ENCODE measurements at regions not wholly inside any gene's neighbourhood (a gene's known extent, or its start where the extent isn't known, plus 50 kb on each side); places are given as distances from the start of the nearest gene placed in this dataset.

DNA sequence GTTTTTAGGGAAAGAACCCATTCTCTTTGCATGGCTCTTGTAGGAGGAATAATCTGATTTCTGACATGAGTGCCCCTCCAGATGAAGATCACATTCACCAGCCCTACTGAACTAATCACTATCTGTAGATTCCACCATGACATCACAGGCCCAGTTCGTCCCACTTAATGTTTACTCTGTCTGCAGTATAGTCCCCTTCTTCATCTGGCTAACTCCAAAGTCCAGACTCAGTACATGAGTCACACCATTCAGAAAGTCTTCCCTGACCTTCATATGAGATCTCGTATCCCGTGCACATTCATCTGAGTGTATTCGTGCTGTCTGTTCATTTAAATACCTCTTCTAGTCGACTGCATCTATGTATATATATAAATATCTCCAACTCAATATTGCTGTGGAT lies 366.5 kb upstream of the AKR1E2 start:
- Histone ChIP-seq H3K4me1 (no peaks in the 10 kb centered on the region), H3K27me3 (no peaks in the 10 kb centered on the region), H3K36me3 (no peaks in the 10 kb centered on the region), H3K27ac (no peak overlapping the region), H3K4me3 (no peak overlapping the region), H3K9me3 (no peaks in the 10 kb centered on the region)
- DNase-seq (ENCODE audit: low spot score in 2 of 2): no peak
- WGBS: 91% methylated on average over 5 of the region's 5 CpGs
- TF ChIP-seq EP300 (IDR thresholded peaks at IDR 0.05) (no peak), POLR2A (IDR thresholded peaks at IDR 0.05) (no peak), POLR2AphosphoS5 (IDR thresholded peaks at IDR 0.05) (no peak)
- TF ChIP-seq, protein P1, sequence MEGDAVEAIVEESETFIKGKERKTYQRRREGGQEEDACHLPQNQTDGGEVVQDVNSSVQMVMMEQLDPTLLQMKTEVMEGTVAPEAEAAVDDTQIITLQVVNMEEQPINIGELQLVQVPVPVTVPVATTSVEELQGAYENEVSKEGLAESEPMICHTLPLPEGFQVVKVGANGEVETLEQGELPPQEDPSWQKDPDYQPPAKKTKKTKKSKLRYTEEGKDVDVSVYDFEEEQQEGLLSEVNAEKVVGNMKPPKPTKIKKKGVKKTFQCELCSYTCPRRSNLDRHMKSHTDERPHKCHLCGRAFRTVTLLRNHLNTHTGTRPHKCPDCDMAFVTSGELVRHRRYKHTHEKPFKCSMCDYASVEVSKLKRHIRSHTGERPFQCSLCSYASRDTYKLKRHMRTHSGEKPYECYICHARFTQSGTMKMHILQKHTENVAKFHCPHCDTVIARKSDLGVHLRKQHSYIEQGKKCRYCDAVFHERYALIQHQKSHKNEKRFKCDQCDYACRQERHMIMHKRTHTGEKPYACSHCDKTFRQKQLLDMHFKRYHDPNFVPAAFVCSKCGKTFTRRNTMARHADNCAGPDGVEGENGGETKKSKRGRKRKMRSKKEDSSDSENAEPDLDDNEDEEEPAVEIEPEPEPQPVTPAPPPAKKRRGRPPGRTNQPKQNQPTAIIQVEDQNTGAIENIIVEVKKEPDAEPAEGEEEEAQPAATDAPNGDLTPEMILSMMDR (IDR thresholded peaks at IDR 0.05): no peak

DNA sequence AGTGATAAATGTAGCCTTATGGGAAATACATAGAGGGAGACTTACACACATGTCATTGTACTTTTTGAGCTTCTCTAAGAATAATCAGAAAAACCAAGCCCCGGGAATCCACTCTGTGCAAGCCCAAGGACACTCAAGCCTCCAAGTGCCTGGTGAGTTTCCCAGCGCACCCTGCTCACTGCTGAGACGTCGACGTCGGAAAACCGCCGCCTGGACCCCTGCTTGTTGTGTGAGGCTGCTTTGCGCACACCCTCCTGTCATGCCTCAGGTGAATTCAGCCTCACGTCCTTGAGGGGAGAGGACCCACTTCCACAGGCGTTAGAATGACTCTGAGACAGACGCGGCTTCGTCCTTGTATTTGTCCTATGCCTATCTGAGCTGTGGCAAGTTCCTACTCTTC lies 368.4 kb upstream of the AKR1E2 start:
- TF ChIP-seq POLR2A (IDR thresholded peaks at IDR 0.05) (no peak), EP300 (IDR thresholded peaks at IDR 0.05) (no peak)
- TF ChIP-seq, protein P1 (IDR thresholded peaks at IDR 0.05): no peak
- 95% methylated on average over 9 of the region's 14 CpGs for WGBS
- no peaks in the 10 kb centered on the region for H3K9me3 ChIP-seq
- no peak overlapping the region for H3K4me3 ChIP-seq
- DNase-seq (ENCODE audit: low spot score in 2 of 2): no peak
- no peak overlapping the region for H3K27ac ChIP-seq
- no peaks in the 10 kb centered on the region for H3K27me3 ChIP-seq
- no peaks in the 10 kb centered on the region for H3K4me1 ChIP-seq
- H3K36me3 ChIP-seq: no peaks in the 10 kb centered on the region

DNA sequence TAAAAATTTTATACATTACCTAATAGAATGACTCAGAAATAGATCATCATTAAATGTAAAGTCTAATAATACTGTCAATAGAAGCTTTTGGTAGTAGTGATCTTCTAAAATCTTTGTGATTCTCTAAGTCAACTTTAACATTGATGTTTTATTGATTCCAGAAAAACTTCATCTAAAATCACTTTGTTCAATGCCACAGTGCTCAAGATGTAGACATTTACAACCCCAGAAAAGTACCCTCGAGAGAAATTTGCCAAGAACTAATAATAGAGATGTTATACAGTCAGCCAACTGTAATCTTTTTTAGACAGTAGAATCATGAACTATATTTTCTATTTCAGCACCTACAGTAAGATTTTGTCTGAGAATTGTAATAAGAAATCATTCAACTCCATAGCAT lies 369.2 kb upstream of the AKR1E2 start:
- DNase-seq (ENCODE audit: low spot score in 2 of 2): no peak
- no peak overlapping the region for H3K4me3 ChIP-seq
- H3K27me3 ChIP-seq: no peaks in the 10 kb centered on the region
- 31% methylated on average over 1 of the region's 1 CpG for WGBS
- H3K4me1 ChIP-seq: no peaks in the 10 kb centered on the region
- H3K27ac ChIP-seq: no peak overlapping the region
- no peaks in the 10 kb centered on the region for H3K9me3 ChIP-seq
- H3K36me3 ChIP-seq: no peaks in the 10 kb centered on the region
- no peak for TF ChIP-seq POLR2A (IDR thresholded peaks at IDR 0.05)
- TF ChIP-seq, protein P1 (IDR thresholded peaks at IDR 0.05): no peak
- TF ChIP-seq POLR2AphosphoS5 (IDR thresholded peaks at IDR 0.05): no peak
- TF ChIP-seq EP300 (IDR thresholded peaks at IDR 0.05): no peak

DNA sequence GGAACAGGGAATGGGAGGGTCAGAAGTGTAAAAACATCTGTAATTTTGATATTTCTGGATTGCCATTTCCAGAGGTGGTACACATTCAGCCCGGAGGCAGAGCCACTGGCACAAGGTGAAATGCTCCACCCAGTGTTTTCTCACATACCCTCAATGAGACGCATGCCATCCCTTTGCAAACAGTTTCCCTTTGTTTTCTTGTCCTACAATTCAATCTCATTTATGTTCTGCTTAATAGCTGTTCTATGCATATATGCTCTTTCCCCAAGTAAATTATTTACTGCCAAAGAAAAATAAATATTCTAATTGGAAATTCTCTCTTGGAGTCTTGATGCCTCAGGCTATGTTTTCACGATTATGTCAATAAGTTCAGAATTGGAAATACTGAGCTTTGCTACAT lies 369.7 kb upstream of the AKR1E2 start:
- no peak for DNase-seq (ENCODE audit: low spot score in 2 of 2)
- no peaks in the 10 kb centered on the region for H3K9me3 ChIP-seq
- H3K4me3 ChIP-seq: no peak overlapping the region
- H3K36me3 ChIP-seq: no peaks in the 10 kb centered on the region
- no peak overlapping the region for H3K27ac ChIP-seq
- peaks cover 3% of the 10 kb centered on the region for H3K4me1 ChIP-seq
- H3K27me3 ChIP-seq: no peaks in the 10 kb centered on the region
- TF ChIP-seq, protein P1 (IDR thresholded peaks at IDR 0.05): no peak
- no peak for TF ChIP-seq POLR2AphosphoS5 (IDR thresholded peaks at IDR 0.05)
- 49% methylated on average over 3 of the region's 3 CpGs for WGBS

DNA sequence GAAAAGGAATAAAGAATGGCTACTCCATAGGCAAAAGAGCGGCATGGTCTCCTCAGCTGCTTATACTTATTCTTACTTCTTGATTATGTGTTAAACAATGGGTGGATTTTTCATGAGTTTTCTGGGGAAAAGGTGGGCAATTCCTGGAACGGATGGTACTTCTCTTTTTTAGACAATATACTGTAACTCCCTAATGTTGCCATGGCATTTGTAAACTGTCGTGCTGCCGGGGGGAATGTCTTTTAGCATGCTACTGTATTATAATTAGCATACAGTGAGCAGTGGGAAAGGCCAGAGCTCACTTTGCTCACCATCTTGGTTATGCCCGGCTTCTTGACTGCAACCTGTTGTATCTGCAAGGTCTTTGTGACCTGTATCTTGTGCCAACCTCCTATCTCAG lies 372.1 kb upstream of the AKR1E2 start:
- Histone ChIP-seq H3K4me3 (no peak overlapping the region), H3K4me1 (peaks cover 8% of the 10 kb centered on the region), H3K27ac (no peak overlapping the region), H3K36me3 (no peaks in the 10 kb centered on the region), H3K27me3 (no peaks in the 10 kb centered on the region), H3K9me3 (no peaks in the 10 kb centered on the region)
- no peak for TF ChIP-seq POLR2A (IDR thresholded peaks at IDR 0.05)
- TF ChIP-seq, protein P1 (IDR thresholded peaks at IDR 0.05): no peak
- WGBS: 71% methylated on average over 5 of the region's 5 CpGs
- DNase-seq (ENCODE audit: low spot score in 2 of 2): no peak
